COLO829 (cell line): ENCODE measurements at regions not wholly inside any gene's neighbourhood (a gene's known extent, or its start where the extent isn't known, plus 50 kb on each side); places are given as distances from the start of the nearest gene placed in this dataset.
"Not testable (repeated sequence)": the region's sequence is repeated elsewhere in the genome, so short reads cannot be mapped to it uniquely, and the experiment has no call there.

Experiments used
- DNase-seq: peaks from one replicate; pipeline ENCODE4 v3.0.0; 2012; ENCODE audit warnings: low spot score

DNA sequence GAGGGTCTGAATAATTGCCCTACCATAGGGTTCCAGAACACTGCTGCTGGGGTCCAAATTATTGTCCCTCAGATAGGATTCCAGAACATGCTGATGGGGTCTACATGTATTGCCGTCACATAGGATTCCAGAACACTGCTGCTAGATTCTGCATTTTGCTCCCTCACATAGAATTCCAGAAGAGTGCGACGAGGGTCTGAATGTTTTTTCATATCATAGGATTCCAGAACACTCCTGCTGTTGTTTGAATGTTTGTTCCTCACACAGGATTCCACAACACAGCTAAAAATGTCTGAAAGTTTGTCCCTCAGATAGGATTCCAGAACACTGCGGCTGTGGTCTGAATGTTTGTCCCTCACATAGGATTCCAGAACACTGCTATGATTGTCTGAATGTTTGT is 198.1 kb downstream of the FOXD4L6 start:
- DNase-seq: not testable (repeated sequence)

- DNase-seq: not testable (repeated sequence)
These were observed 199.0 kb downstream of the FOXD4L6 start for GRCh38 chr9:40929488-40929845.

- DNase-seq: no peak
These were observed 199.5 kb downstream of the FOXD4L6 start for GRCh38 chr9:40928803-40929487.

- no peak for DNase-seq
These were observed 200.4 kb downstream of the FOXD4L6 start for GRCh38 chr9:40927851-40928802.

- no peak for DNase-seq
These were observed 201.2 kb downstream of the FOXD4L6 start for GRCh38 chr9:40927260-40927631.

- DNase-seq: no peak
These were observed 201.8 kb downstream of the FOXD4L6 start for GRCh38 chr9:40926404-40927259.

DNA sequence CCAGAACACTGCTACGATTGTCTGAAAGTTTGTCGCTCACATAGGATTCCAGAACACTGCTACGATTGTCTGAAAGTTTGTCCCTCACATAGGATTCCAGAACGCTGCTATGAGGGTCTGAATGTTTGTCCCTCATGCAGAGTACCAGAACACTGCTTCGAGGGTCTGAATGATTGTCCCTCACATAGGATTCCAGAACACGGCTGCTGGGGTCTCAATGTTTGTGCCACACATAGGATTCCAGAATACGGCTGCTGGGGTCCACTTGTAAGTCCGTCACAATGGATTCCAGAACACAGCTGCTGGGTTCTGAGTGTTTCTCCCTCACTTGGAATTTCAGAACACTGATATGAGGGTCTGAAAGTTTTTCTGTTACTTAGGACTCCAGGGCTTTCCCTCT is 203.3 kb downstream of the FOXD4L6 start:
- no peak for DNase-seq

DNA sequence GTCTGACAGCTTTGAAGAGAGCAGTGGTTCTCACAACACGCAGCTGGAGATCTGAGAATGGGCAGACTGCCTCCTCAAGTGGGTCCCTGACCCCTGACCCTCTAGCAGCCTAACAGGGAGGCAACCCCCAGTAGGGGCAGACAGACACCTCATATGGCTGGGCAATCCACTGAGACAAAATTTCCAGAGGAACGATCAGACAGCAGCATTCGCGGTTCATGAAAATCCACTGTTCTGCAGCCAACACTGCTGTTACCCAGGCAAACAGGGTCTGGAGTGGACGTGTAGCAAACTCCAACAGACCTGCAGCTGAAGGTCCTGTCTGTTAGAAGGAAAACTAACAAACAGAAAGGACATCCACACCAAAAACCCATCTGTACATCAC is 212.1 kb downstream of the FOXD4L6 start:
- not testable (repeated sequence) for DNase-seq

GRCh38 chr9:40915660-40916398 is 212.7 kb downstream of the FOXD4L6 start:
- not testable (repeated sequence) for DNase-seq

- DNase-seq: no peak
These were observed 213.5 kb downstream of the FOXD4L6 start for GRCh38 chr9:40914772-40915659.

GRCh38 chr9:40913928-40914673 is 214.4 kb downstream of the FOXD4L6 start:
- DNase-seq: no peak

DNA sequence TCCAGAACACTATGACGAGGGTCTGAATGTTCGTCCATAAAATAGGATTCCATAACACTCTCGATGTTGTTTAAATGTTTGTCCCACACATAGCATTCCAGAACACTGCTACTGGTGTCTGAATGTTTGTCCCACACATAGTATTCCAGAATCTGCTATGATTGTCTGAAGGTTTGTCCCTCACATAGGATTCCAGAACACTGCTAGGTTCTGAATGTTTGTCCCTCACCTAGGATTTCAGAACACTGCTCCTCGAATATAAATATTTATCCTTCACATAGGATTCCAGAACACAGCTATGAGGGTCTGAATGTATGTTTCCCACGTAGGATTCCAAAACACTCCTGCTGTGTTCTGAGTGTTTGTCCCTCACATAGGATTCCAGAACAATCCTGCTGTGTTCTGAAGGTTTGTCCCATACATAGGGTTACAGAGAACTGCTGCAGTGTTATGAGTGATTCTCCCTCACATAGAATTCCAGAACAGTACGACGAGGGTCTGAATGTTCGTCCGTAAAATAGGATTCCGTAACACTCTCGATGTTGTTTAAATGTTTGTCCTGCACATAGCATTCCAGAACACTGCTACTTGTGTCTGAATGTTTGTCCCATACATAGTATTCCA is 215.3 kb downstream of the FOXD4L6 start:
- no peak for DNase-seq

- not testable (repeated sequence) for DNase-seq
These were observed 215.8 kb downstream of the FOXD4L6 start for GRCh38 chr9:40912679-40913078.

DNA sequence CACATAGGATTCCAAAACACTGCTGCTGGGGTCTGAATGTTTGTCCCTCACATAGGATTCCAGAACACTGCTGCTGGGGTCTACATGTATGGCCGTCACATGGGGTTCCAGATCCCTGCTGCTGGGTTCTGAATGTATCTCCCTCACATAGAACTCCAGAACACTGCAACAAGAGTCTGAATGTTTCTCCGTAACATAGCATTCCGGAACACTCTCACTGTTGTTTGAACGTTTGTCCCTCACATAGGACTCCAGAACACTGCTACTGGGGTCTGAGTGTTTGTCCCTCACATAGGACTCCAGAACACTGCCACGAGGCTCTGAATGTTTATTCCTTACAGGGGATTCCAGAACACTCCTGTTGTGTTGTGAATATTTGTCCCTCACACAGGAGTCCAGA is 216.8 kb downstream of the FOXD4L6 start:
- no peak for DNase-seq

DNA sequence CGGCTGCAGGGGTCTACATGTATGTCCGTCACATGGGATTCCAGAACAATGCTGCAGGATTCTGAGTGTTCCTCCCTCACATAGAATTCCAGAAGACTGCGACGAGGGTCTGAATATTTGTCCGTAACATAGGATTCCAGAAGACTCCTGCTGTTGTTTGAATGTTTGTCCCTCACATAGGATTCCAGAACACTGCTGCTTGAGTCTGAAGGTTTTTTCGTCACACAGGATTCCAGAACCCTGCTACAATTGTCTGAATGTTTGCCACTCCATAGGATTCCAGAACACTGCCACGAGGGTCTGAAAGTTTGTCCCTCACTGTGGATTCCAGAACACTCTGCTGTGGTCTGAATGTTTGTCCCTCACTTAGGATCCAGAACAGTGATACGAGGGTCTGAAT is 217.5 kb downstream of the FOXD4L6 start:
- not testable (repeated sequence) for DNase-seq

DNA sequence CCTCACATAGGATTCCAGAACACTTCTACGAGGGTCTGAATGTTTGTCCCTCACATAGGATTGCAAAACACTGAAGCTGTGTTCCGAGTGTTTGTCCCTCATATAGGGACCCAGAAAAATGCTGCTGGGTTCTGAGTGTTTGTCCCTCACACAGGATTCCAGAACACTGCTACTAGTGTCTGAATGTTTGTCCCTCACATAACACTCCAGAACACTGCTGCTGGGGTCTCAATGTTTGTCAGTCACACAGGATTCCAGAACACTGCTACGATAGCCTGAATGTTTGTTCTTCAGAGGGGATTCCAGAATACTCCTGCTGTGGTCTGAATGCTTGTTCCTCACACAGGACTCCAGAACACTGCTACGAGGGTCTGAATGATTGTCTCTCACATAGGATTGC is 218.7 kb downstream of the FOXD4L6 start:
- no peak for DNase-seq

DNA sequence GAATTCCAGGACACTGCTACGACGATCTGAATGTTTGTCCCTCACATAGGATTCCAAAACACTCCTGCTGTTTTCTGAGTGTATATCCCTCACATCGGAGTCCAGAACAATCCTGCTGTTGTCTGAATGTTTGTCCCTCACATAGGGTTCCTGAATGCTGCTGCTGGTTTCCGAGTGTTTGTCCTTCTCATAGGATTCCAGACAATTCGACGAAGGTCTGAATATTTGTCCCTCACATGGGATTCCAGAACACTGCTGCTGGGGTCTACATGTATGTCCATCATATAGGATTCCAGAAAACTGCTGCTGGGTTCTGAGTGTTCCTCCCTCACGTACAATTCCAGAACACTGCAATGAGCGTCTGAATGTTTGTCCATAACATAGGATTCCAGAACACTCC is 219.4 kb downstream of the FOXD4L6 start:
- not testable (repeated sequence) for DNase-seq

GRCh38 chr9:40907657-40908624 is 220.5 kb downstream of the FOXD4L6 start:
- no peak for DNase-seq
